ENCODE measurements at regions not wholly inside any gene's neighbourhood (a gene's known extent, or its start where the extent isn't known, plus 50 kb on each side); places are given as distances from the start of the nearest gene placed in this dataset.
"Not testable (repeated sequence)": the region's sequence is repeated elsewhere in the genome, so short reads cannot be mapped to it uniquely, and the experiment has no call there.

DNA sequence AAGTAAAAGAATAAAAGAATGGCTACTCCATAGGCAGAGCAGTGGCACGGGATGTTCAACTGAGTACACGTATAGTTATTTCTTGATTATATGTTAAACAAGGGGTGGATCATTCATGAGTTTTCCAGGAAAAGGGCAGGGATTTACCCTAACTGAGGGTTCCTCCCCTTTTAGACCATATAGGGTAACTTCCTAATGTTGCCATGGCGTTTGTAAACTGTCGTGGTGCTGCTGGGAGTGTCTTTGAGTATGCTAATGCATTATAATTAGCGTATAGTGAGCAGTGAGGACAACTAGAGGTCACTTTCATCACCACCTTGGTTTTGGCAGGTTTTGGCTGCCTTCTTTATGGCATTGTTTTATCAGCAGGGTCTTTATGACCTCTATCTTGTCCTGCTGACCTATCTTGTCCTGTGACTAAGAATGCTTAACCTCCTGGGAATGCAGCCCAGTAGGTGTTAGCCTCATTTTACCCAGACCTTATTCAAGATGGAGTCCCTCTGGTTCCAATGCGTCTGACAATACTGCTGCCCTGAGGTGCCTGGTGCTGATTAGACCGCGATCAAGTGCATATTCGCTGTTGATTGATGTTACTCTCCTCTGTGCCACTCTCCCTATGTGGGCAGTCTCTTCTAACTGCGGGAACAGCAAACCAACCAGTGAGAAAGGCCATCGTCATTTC lies 67.6 kb upstream of the AMN1 start:
- H3K27ac ChIP-seq (ENCODE audit: low read length in 2 of 2): no peak overlapping the region
- ChIA-PET POLR2A (no interaction called here), CTCF (no interaction called here)
- no peaks in the 10 kb centered on the region for H4K20me1 ChIP-seq (ENCODE audit: control insufficient read depth, insufficient read depth, low read length, poor library complexity, severe bottlenecking)
- H3K27me3 ChIP-seq (replicated peaks in 1 of 4; ENCODE audit: control extremely low read depth in 1 of 4, control insufficient read depth in 3 of 4, insufficient read depth in 4 of 4, low read length in 3 of 4): no peaks in the 10 kb centered on the region
- peaks cover 0 to 7% (median 0%) of the 10 kb centered on the region in 3 donors for H3K9me3 ChIP-seq (ENCODE audit: control extremely low read depth in 1 of 3, control insufficient read depth in 2 of 3, insufficient read depth in 1 of 3, low read length in 2 of 3)
- TF ChIP-seq, protein P1, sequence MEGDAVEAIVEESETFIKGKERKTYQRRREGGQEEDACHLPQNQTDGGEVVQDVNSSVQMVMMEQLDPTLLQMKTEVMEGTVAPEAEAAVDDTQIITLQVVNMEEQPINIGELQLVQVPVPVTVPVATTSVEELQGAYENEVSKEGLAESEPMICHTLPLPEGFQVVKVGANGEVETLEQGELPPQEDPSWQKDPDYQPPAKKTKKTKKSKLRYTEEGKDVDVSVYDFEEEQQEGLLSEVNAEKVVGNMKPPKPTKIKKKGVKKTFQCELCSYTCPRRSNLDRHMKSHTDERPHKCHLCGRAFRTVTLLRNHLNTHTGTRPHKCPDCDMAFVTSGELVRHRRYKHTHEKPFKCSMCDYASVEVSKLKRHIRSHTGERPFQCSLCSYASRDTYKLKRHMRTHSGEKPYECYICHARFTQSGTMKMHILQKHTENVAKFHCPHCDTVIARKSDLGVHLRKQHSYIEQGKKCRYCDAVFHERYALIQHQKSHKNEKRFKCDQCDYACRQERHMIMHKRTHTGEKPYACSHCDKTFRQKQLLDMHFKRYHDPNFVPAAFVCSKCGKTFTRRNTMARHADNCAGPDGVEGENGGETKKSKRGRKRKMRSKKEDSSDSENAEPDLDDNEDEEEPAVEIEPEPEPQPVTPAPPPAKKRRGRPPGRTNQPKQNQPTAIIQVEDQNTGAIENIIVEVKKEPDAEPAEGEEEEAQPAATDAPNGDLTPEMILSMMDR (IDR thresholded peaks at IDR 0.05): no peak
- no peak for TF ChIP-seq EZH2 (IDR thresholded peaks at IDR 0.05; ENCODE audit: borderline replicate concordance, insufficient read depth, low read depth, low read length, poor library complexity, severe bottlenecking)
- H3K36me3 ChIP-seq (replicated peaks in 1 of 2; ENCODE audit: control extremely low read depth in 1 of 2, control insufficient read depth in 1 of 2, extremely low read depth in 1 of 2, insufficient read depth in 2 of 2, low read length in 1 of 2): no peaks in the 10 kb centered on the region
- Mint-ChIP-seq H3K27ac (no peak overlapping the region), H3K9me3 (ENCODE audit: insufficient read depth) (no peaks in the 10 kb centered on the region), H3K4me3 (no peak overlapping the region), H3K27me3 (no peaks in the 10 kb centered on the region), H3K4me1 (peaks cover 23% of the 10 kb centered on the region)
- no peak overlapping the region for H3K9ac ChIP-seq (ENCODE audit: low read length)
- H3K4me1 ChIP-seq (ENCODE audit: control insufficient read depth in 2 of 2, insufficient read depth in 2 of 2, low read length in 2 of 2): peaks cover 0 to 8% of the 10 kb centered on the region in 2 donors
- no peak overlapping the region for H3K4me2 ChIP-seq (replicated peaks; ENCODE audit: low read depth, low read length, poor library complexity, severe bottlenecking)
- 98% methylated on average over 5 of the region's 11 CpGs for WGBS (ENCODE audit: insufficient coverage)
- intact Hi-C loops (cut with micrococcal nuclease): no loop called here
- H3K79me2 ChIP-seq (ENCODE audit: control insufficient read depth, insufficient read depth, low read length): no peaks in the 10 kb centered on the region
- no peak overlapping the region for H3K4me3 ChIP-seq (ENCODE audit: control extremely low read depth in 1 of 5, extremely low read depth in 1 of 5, insufficient read depth in 1 of 5, low read depth in 2 of 5, low read length in 4 of 5)
- DNase-seq: no peak
- ATAC-seq (ENCODE audit: low read depth): no peak
- no peak overlapping the region for H2AFZ ChIP-seq (ENCODE audit: insufficient read depth, low read depth, low read length, poor library complexity, severe bottlenecking)

DNA sequence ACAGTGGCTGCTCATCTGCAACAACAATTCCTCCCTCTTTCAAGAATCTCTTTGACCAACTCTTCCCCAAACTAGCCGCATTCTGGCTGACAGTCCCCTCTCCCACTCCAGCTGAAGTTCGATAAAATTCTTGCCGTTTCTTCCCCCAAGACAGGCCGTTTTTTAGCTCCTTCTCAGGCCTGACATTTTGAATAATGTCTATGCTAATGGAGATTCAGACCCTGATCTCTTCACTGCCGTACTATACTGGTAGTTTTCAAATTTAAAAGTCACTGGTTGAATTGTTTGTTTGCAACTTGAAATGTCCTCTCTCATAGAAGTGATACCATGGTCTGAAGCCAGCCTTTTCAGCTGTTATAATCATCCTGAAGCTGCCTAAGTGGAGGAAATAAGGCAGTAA lies 65.9 kb upstream of the AMN1 start:
- Mint-ChIP-seq H3K4me3 (no peak overlapping the region), H3K4me1 (peaks cover 36% of the 10 kb centered on the region), H3K9me3 (ENCODE audit: insufficient read depth) (no peaks in the 10 kb centered on the region), H3K27ac (no peak overlapping the region), H3K27me3 (no peaks in the 10 kb centered on the region)
- H2AFZ ChIP-seq (ENCODE audit: insufficient read depth, low read depth, low read length, poor library complexity, severe bottlenecking): no peak overlapping the region
- no peaks in the 10 kb centered on the region for H3K79me2 ChIP-seq (ENCODE audit: control insufficient read depth, insufficient read depth, low read length)
- H3K36me3 ChIP-seq (replicated peaks in 1 of 2; ENCODE audit: control extremely low read depth in 1 of 2, control insufficient read depth in 1 of 2, extremely low read depth in 1 of 2, insufficient read depth in 2 of 2, low read length in 1 of 2): no peaks in the 10 kb centered on the region
- DNase-seq (no peak), ATAC-seq (ENCODE audit: low read depth) (no peak)
- no peak overlapping the region for H3K27ac ChIP-seq (ENCODE audit: low read length in 2 of 2)
- TF ChIP-seq, protein P1 (IDR thresholded peaks at IDR 0.05): no peak
- TF ChIP-seq EZH2 (IDR thresholded peaks at IDR 0.05; ENCODE audit: borderline replicate concordance, insufficient read depth, low read depth, low read length, poor library complexity, severe bottlenecking): no peak
- H3K4me2 ChIP-seq (replicated peaks; ENCODE audit: low read depth, low read length, poor library complexity, severe bottlenecking): no peak overlapping the region
- no peak overlapping the region for H3K4me3 ChIP-seq (ENCODE audit: control extremely low read depth in 1 of 5, extremely low read depth in 1 of 5, insufficient read depth in 1 of 5, low read depth in 2 of 5, low read length in 4 of 5)
- H3K27me3 ChIP-seq (replicated peaks in 1 of 4; ENCODE audit: control extremely low read depth in 1 of 4, control insufficient read depth in 3 of 4, insufficient read depth in 4 of 4, low read length in 3 of 4): no peaks in the 10 kb centered on the region
- peaks cover 0 to 8% of the 10 kb centered on the region in 2 donors for H3K4me1 ChIP-seq (ENCODE audit: control insufficient read depth in 2 of 2, insufficient read depth in 2 of 2, low read length in 2 of 2)
- peaks cover 0 to 7% (median 0%) of the 10 kb centered on the region in 3 donors for H3K9me3 ChIP-seq (ENCODE audit: control extremely low read depth in 1 of 3, control insufficient read depth in 2 of 3, insufficient read depth in 1 of 3, low read length in 2 of 3)
- 100% methylated on average over 1 of the region's 5 CpGs for WGBS (ENCODE audit: insufficient coverage)
- ChIA-PET POLR2A (interaction anchor here (0.6 kb wide), 1 partner anchor 19 kb away, joined by 13 read pairs; no protein-coding TSS in a partner anchor), CTCF (interaction anchor here (0.8 kb wide), 1 partner anchor 14 kb away, joined by 3 read pairs; no protein-coding TSS in a partner anchor)
- no peak overlapping the region for H3K9ac ChIP-seq (ENCODE audit: low read length)
- intact Hi-C loops (cut with micrococcal nuclease): no loop called here
- no peaks in the 10 kb centered on the region for H4K20me1 ChIP-seq (ENCODE audit: control insufficient read depth, insufficient read depth, low read length, poor library complexity, severe bottlenecking)

DNA sequence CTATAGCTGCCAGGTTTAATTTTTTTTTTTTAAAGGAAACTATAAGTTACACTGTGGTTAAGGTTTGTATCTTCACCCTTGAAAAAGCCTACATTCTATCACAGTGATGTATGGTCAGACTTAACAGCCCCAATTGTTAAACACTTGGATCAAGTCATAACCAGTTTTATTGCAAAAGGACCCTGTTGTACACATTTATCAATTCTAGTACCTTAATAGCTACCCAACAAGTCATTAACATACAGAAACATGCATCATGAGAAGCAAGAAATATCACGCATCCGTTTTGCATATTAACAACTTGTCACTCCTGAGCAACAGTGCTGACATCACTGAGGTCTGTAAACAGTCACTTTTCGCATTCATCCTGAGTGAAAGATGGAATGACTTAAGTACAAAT lies 62.4 kb upstream of the AMN1 start:
- H3K9me3 Mint-ChIP-seq (ENCODE audit: insufficient read depth); H3K4me1 ChIP-seq (ENCODE audit: control insufficient read depth in 2 of 2, insufficient read depth in 2 of 2, low read length in 2 of 2); DNase-seq; H4K20me1 ChIP-seq (ENCODE audit: control insufficient read depth, insufficient read depth, low read length, poor library complexity, severe bottlenecking); H3K4me3 Mint-ChIP-seq; ATAC-seq (ENCODE audit: low read depth); H3K4me2 ChIP-seq (replicated peaks; ENCODE audit: low read depth, low read length, poor library complexity, severe bottlenecking); H3K36me3 ChIP-seq (replicated peaks in 1 of 2; ENCODE audit: control extremely low read depth in 1 of 2, control insufficient read depth in 1 of 2, extremely low read depth in 1 of 2, insufficient read depth in 2 of 2, low read length in 1 of 2); H3K4me3 ChIP-seq (ENCODE audit: control extremely low read depth in 1 of 5, extremely low read depth in 1 of 5, insufficient read depth in 1 of 5, low read depth in 2 of 5, low read length in 4 of 5); H3K9me3 ChIP-seq (ENCODE audit: control extremely low read depth in 1 of 3, control insufficient read depth in 2 of 3, insufficient read depth in 1 of 3, low read length in 2 of 3); POLR2A ChIA-PET; H3K27me3 Mint-ChIP-seq; H3K27ac Mint-ChIP-seq; H3K9ac ChIP-seq (ENCODE audit: low read length); H3K79me2 ChIP-seq (ENCODE audit: control insufficient read depth, insufficient read depth, low read length); intact Hi-C loops (cut with micrococcal nuclease); H3K27ac ChIP-seq (ENCODE audit: low read length in 2 of 2); H3K27me3 ChIP-seq (replicated peaks in 1 of 4; ENCODE audit: control extremely low read depth in 1 of 4, control insufficient read depth in 3 of 4, insufficient read depth in 4 of 4, low read length in 3 of 4); H2AFZ ChIP-seq (ENCODE audit: insufficient read depth, low read depth, low read length, poor library complexity, severe bottlenecking): not testable (repeated sequence)
- CTCF ChIA-PET: interaction anchor here (1.6 kb wide), 1 partner anchor 12 kb away, joined by 5 read pairs; no protein-coding TSS in a partner anchor
- no CpG with 5 or more reads among the region's 3 CpGs for WGBS (ENCODE audit: insufficient coverage)
- H3K4me1 Mint-ChIP-seq: peaks cover 26% of the 10 kb centered on the region

Measured in B cell (primary cell).